ENCODE measurements at regions not wholly inside any gene's neighbourhood (a gene's known extent, or its start where the extent isn't known, plus 50 kb on each side); places are given as distances from the start of the nearest gene placed in this dataset.

GRCh38 chr7:123293710-123294109 is 93.9 kb upstream of the SLC13A1 start:
- H3K27ac ChIP-seq = no peak overlapping the region
- intact Hi-C loops (cut with DNase I) = no loop called here
- DNase-seq = no peak
- H3K36me3 ChIP-seq = no peaks in the 10 kb centered on the region
- 70 to 78% (median 73%) methylated on average over 2 of the region's 2 CpGs for WGBS, 4 donors
- H3K9me3 ChIP-seq = peaks cover 0 to 8% (median 0%) of the 10 kb centered on the region in 12 donors
- ATAC-seq = no peak
- no peaks in the 10 kb centered on the region for H3K4me1 ChIP-seq
- TF ChIP-seq CTCF (IDR thresholded peaks at IDR 0.05) (no peak), POLR2A (IDR thresholded peaks at IDR 0.05) (no peak)
- H3K4me3 ChIP-seq = no peak overlapping the region
- no peaks in the 10 kb centered on the region for H3K27me3 ChIP-seq

GRCh38 chr7:123292227-123292626 is 92.5 kb upstream of the SLC13A1 start:
- Histone ChIP-seq H3K4me3 (no peak overlapping the region), H3K9me3 (peaks cover 0 to 11% (median 0%) of the 10 kb centered on the region in 12 donors), H3K27ac (no peak overlapping the region), H3K36me3 (no peaks in the 10 kb centered on the region), H3K27me3 (no peaks in the 10 kb centered on the region), H3K4me1 (no peaks in the 10 kb centered on the region)
- TF ChIP-seq POLR2A (IDR thresholded peaks at IDR 0.05) = no peak
- no peak for TF ChIP-seq CTCF (IDR thresholded peaks at IDR 0.05)
- intact Hi-C loops (cut with DNase I) = no loop called here
- ATAC-seq = no peak
- DNase-seq = no peak
- whole genome bisulfite sequencing, 4 donors = 81 to 90% (median 84%) methylated on average over 1 of the region's 1 CpG

GRCh38 chr7:123289200-123289599 is 89.4 kb upstream of the SLC13A1 start:
- ATAC-seq (no peak), DNase-seq (no peak)
- no peak overlapping the region for H3K27ac ChIP-seq
- H3K36me3 ChIP-seq = no peaks in the 10 kb centered on the region
- no peak for TF ChIP-seq POLR2A (IDR thresholded peaks at IDR 0.05)
- peaks cover 0 to 14% (median 0%) of the 10 kb centered on the region in 12 donors for H3K9me3 ChIP-seq
- H3K4me3 ChIP-seq = no peak overlapping the region
- no peaks in the 10 kb centered on the region for H3K4me1 ChIP-seq
- no peaks in the 10 kb centered on the region for H3K27me3 ChIP-seq
- intact Hi-C loops (cut with DNase I) = no loop called here

GRCh38 chr7:123285076-123285700 is 85.4 kb upstream of the SLC13A1 start:
- ATAC-seq = no peak
- TF ChIP-seq POLR2A (IDR thresholded peaks at IDR 0.05) = no peak
- TF ChIP-seq CTCF (IDR thresholded peaks at IDR 0.05) = no peak
- Histone ChIP-seq H3K27ac (no peak overlapping the region), H3K4me3 (no peak overlapping the region), H3K36me3 (no peaks in the 10 kb centered on the region), H3K27me3 (no peaks in the 10 kb centered on the region), H3K4me1 (no peaks in the 10 kb centered on the region), H3K9me3 (peaks cover 0 to 14% (median 0%) of the 10 kb centered on the region in 12 donors)
- WGBS, 4 donors = 61 to 67% (median 64%) methylated on average over 7 of the region's 7 CpGs
- intact Hi-C loops (cut with DNase I) = no loop called here
- no peak for DNase-seq

GRCh38 chr7:123283373-123283772 is 83.6 kb upstream of the SLC13A1 start:
- 14 to 41% (median 25%) methylated on average over 1 of the region's 1 CpG for WGBS, 4 donors
- ATAC-seq (no peak), DNase-seq (no peak)
- Histone ChIP-seq H3K27ac (no peak overlapping the region), H3K9me3 (peaks cover 0 to 14% (median 0%) of the 10 kb centered on the region in 12 donors), H3K27me3 (no peaks in the 10 kb centered on the region), H3K4me1 (no peaks in the 10 kb centered on the region), H3K4me3 (no peak overlapping the region), H3K36me3 (no peaks in the 10 kb centered on the region)
- intact Hi-C loops (cut with DNase I) = no loop called here
- no peak for TF ChIP-seq POLR2A (IDR thresholded peaks at IDR 0.05)
- no peak for TF ChIP-seq CTCF (IDR thresholded peaks at IDR 0.05)

All from heart left ventricle (tissue), 16 donors.